ENCODE measurements at regions not wholly inside any gene's neighbourhood (a gene's known extent, or its start where the extent isn't known, plus 50 kb on each side); places are given as distances from the start of the nearest gene placed in this dataset.

- TF ChIP-seq CHD7 (IDR thresholded peaks at IDR 0.05; ENCODE audit: insufficient replicate concordance, low read length) (no peak), BCL11A (IDR thresholded peaks at IDR 0.05; ENCODE audit: low read depth in 2 of 2, low read length in 2 of 2) (no peak), HDAC2 (IDR thresholded peaks at IDR 0.05; ENCODE audit: borderline replicate concordance in 1 of 2, low read depth in 2 of 2, low read length in 2 of 2) (no peak)
These were observed 150.2 kb upstream of the VSTM2B start (continued) for GRCh38 chr19:29375429-29376119.
